ENCODE measurements at regions not wholly inside any gene's neighbourhood (a gene's known extent, or its start where the extent isn't known, plus 50 kb on each side); places are given as distances from the start of the nearest gene placed in this dataset.

GRCh38 chr1:4460052-4460451 is 194.4 kb upstream of the AJAP1 start:
- Histone ChIP-seq H3K4me1 (peaks cover 10% of the 10 kb centered on the region), H3K36me3 (no peaks in the 10 kb centered on the region), H3K4me3 (no peak overlapping the region), H3K9me3 (replicated peaks) (peaks cover 8% of the 10 kb centered on the region), H3K27me3 (ENCODE audit: low read depth) (no peaks in the 10 kb centered on the region), H3K27ac (replicated peaks) (no peak overlapping the region)
- TF ChIP-seq, protein P1, sequence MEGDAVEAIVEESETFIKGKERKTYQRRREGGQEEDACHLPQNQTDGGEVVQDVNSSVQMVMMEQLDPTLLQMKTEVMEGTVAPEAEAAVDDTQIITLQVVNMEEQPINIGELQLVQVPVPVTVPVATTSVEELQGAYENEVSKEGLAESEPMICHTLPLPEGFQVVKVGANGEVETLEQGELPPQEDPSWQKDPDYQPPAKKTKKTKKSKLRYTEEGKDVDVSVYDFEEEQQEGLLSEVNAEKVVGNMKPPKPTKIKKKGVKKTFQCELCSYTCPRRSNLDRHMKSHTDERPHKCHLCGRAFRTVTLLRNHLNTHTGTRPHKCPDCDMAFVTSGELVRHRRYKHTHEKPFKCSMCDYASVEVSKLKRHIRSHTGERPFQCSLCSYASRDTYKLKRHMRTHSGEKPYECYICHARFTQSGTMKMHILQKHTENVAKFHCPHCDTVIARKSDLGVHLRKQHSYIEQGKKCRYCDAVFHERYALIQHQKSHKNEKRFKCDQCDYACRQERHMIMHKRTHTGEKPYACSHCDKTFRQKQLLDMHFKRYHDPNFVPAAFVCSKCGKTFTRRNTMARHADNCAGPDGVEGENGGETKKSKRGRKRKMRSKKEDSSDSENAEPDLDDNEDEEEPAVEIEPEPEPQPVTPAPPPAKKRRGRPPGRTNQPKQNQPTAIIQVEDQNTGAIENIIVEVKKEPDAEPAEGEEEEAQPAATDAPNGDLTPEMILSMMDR (IDR thresholded peaks at IDR 0.05; ENCODE audit: borderline replicate concordance) = no peak
- no peak for DNase-seq
- intact Hi-C loops (cut with micrococcal nuclease) = no loop called here

GRCh38 chr1:4460651-4461050 is 193.8 kb upstream of the AJAP1 start:
- intact Hi-C loops (cut with micrococcal nuclease) = no loop called here
- TF ChIP-seq, protein P1 (IDR thresholded peaks at IDR 0.05; ENCODE audit: borderline replicate concordance) = no peak
- no peak for DNase-seq

DNA sequence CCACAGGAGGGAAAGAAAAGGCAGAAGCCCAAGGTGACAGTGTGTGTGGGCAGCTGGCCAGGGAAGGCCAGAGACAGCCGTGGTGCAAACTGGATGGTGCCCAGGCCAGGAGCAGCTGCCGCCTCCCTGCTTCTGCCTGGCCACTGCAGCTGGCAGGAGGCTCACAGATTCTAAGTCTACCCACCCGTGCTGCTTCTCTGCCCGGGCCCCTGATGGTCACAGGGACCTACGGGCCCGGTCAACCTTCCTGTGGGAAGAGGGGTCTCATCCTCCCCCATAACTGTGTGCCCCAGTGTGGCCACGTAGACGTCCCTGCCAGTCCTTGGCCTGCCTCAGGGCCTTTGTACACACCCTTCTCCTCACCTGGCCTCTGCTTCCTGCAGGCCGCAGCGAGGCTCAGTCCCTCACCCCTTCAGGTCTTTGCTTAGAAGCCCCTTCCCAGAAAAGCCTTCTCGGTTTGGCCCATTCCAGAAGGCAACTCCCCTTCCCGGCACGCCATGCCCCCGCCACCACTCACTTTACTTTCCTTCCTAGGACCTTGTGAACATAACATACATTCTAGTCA is 192.6 kb upstream of the AJAP1 start:
- DNase-seq = no peak
- intact Hi-C loops (cut with micrococcal nuclease) = no loop called here
- peaks cover 8% of the 10 kb centered on the region for H3K9me3 ChIP-seq (replicated peaks)
- H3K36me3 ChIP-seq = no peaks in the 10 kb centered on the region
- no peak overlapping the region for H3K4me3 ChIP-seq
- no peaks in the 10 kb centered on the region for H3K27me3 ChIP-seq (ENCODE audit: low read depth)
- H3K4me1 ChIP-seq = peaks cover 10% of the 10 kb centered on the region
- TF ChIP-seq, protein P1 (IDR thresholded peaks at IDR 0.05; ENCODE audit: borderline replicate concordance) = no peak
- H3K27ac ChIP-seq (replicated peaks) = no peak overlapping the region

More at GRCh38 chr1:4460651-4461050, 193.8 kb upstream of the AJAP1 start:
- Histone ChIP-seq H3K4me3 (no peak overlapping the region), H3K9me3 (replicated peaks) (peaks cover 8% of the 10 kb centered on the region), H3K4me1 (peaks cover 10% of the 10 kb centered on the region), H3K27ac (replicated peaks) (no peak overlapping the region), H3K36me3 (no peaks in the 10 kb centered on the region), H3K27me3 (ENCODE audit: low read depth) (no peaks in the 10 kb centered on the region)

DNA sequence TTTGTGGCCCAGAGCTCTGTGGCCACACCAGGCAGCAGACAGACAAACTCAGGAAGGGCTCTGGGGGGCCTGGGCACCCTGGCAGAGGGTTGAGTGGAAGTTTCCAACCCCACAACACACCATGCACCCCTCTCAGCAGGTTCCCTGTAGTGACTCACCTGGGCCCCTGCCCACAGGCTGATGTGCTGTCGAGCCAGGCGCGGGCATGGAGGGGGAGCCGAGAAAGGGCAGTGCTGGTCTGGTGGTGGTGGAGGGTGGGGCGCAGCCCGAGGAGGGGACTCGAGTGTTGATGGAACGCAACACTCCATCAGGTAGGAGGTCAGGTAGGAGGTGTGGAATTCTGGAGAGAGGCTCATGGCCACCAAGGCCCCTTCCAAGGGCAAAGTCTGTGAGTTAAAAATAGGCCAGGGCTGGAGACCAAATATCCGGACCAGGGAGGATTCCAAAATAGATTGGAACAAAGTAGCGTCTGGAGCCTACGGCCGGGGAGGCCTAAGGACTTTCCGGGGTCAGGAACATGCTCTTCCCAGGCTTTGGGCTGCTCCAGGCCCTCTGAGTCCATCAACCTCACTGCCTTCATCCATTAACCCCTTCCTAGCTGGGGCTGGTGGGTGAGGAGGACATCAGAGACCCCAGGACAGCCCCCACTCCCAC is 191.5 kb upstream of the AJAP1 start:
- Histone ChIP-seq H3K4me3 (no peak overlapping the region), H3K27ac (replicated peaks) (no peak overlapping the region), H3K4me1 (peaks cover 10% of the 10 kb centered on the region), H3K27me3 (ENCODE audit: low read depth) (no peaks in the 10 kb centered on the region), H3K9me3 (replicated peaks) (peaks cover 8% of the 10 kb centered on the region), H3K36me3 (no peaks in the 10 kb centered on the region)
- intact Hi-C loops (cut with micrococcal nuclease) = no loop called here
- no peak for DNase-seq
- TF ChIP-seq, protein P1 (IDR thresholded peaks at IDR 0.05; ENCODE audit: borderline replicate concordance) = no peak

GRCh38 chr1:4463631-4464030 is 190.8 kb upstream of the AJAP1 start:
- Histone ChIP-seq H3K4me3 (no peak overlapping the region), H3K27me3 (ENCODE audit: low read depth) (no peaks in the 10 kb centered on the region), H3K4me1 (peaks cover 10% of the 10 kb centered on the region), H3K27ac (replicated peaks) (no peak overlapping the region), H3K9me3 (replicated peaks) (peaks cover 7% of the 10 kb centered on the region), H3K36me3 (no peaks in the 10 kb centered on the region)
- no peak for DNase-seq
- intact Hi-C loops (cut with micrococcal nuclease) = no loop called here
- TF ChIP-seq, protein P1 (IDR thresholded peaks at IDR 0.05; ENCODE audit: borderline replicate concordance) = no peak

All from left ventricle myocardium inferior (tissue), 1 donor.